Calu3 (cell line): ENCODE measurements at regions not wholly inside any gene's neighbourhood (a gene's known extent, or its start where the extent isn't known, plus 50 kb on each side); places are given as distances from the start of the nearest gene placed in this dataset.

Source experiments
- BruUV-seq: library from RNA; stranded (reverse); fragments of 400-500 nt; replicated peaks from 2 replicates; lab custom pipeline; 2021; lab: Mats Ljungman, UMichigan
- CTCF ChIA-PET: fragments of 300-600 bp; sonication (Branson Sonifier 250); formaldehyde crosslinking; loops from one replicate; lab custom pipeline; 2022; ENCODE audit warnings: antibody characterized with exemption; lab: Charles Lee
- DNase-seq: peaks from one replicate; pipeline ENCODE4 v3.0.0; 2022
- H3K27ac Mint-ChIP-seq: one replicate; pipeline ENCODE4 v1.8.0; 2022; ENCODE audit warnings: mixed read lengths; ENCODE audit not compliant: unreplicated experiment
- H3K27me3 Mint-ChIP-seq: one replicate; pipeline ENCODE4 v1.8.0; 2022; ENCODE audit warnings: mixed read lengths; ENCODE audit not compliant: unreplicated experiment
- H3K36me3 Mint-ChIP-seq: one replicate; pipeline ENCODE4 v1.8.0; 2022; ENCODE audit warnings: mild to moderate bottlenecking, moderate library complexity, mixed read lengths; ENCODE audit not compliant: insufficient read depth, unreplicated experiment
- H3K4me1 Mint-ChIP-seq: one replicate; pipeline ENCODE4 v1.8.0; 2022; ENCODE audit warnings: mild to moderate bottlenecking, low read depth, mixed read lengths; ENCODE audit not compliant: unreplicated experiment
- H3K4me3 Mint-ChIP-seq: one replicate; pipeline ENCODE4 v1.8.0; 2022; ENCODE audit warnings: mild to moderate bottlenecking, low read depth, moderate library complexity, mixed read lengths; ENCODE audit not compliant: unreplicated experiment
- H3K9me3 Mint-ChIP-seq: one replicate; pipeline ENCODE4 v1.8.0; 2022; ENCODE audit warnings: low read depth, mixed read lengths; ENCODE audit not compliant: unreplicated experiment
- intact Hi-C: fragments of 100-400 bp; cut with micrococcal nuclease; formaldehyde crosslinking; loops from one replicate; pipeline ENCODE4 v1.10.0; 2022; ENCODE audit not compliant: unreplicated experiment
- TF ChIP-seq, protein P1 (sequence below): fragments of 200-600 bp; IDR thresholded peaks from one replicate; pipeline ENCODE4 v1.8.0; 2022; ENCODE audit warnings: antibody characterized with exemption; ENCODE audit not compliant: unreplicated experiment

DNA sequence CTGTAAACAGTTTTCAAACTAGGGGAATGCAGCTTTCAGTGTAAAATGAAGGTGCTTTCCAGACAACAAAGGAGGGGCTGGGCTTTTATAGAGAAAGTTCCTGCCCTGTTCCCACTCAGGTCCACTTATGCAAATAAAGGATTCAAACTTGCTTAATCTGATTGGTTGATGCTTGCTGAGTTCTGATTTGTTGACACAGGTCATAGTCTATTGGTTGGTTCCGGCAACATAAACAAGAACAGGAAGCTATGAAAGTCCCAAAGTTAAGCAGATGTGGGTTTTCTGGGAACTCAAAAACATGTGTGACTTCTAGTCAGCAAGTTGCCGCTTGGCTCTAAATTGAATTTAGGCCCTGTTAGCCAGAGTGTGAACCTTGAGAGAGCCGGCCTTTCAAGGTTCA is 194.2 kb upstream of the SVIL start:
- TF ChIP-seq, protein P1, sequence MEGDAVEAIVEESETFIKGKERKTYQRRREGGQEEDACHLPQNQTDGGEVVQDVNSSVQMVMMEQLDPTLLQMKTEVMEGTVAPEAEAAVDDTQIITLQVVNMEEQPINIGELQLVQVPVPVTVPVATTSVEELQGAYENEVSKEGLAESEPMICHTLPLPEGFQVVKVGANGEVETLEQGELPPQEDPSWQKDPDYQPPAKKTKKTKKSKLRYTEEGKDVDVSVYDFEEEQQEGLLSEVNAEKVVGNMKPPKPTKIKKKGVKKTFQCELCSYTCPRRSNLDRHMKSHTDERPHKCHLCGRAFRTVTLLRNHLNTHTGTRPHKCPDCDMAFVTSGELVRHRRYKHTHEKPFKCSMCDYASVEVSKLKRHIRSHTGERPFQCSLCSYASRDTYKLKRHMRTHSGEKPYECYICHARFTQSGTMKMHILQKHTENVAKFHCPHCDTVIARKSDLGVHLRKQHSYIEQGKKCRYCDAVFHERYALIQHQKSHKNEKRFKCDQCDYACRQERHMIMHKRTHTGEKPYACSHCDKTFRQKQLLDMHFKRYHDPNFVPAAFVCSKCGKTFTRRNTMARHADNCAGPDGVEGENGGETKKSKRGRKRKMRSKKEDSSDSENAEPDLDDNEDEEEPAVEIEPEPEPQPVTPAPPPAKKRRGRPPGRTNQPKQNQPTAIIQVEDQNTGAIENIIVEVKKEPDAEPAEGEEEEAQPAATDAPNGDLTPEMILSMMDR, result no peak

DNA sequence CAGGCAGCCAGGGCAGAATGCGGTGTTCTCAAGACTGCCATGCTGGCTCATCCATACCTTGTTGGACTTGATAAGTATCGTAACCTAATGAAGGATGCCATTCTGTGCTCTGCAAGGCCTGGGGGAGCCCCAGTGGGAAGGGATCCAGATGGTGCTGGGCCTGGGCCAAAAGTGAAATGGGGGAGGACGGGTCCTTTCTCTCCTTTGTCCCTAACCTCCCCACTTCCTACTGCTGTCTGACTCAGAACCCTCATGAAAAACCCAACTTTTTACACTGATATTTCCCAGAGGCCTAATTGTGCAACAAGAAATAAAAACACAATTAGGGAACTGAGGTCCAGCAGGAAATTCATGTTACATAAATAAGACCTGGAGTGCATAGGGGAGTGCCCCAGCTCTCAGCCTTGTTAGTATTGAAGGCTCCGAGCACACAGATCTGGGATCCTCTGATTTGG is 193.7 kb upstream of the SVIL start:
- Mint-ChIP-seq H3K27me3 (no peaks in the 10 kb centered on the region), H3K27ac (no peak overlapping the region), H3K4me1 (peaks cover 18% of the 10 kb centered on the region), H3K9me3 (peaks cover 3% of the 10 kb centered on the region), H3K36me3 (no peaks in the 10 kb centered on the region), H3K4me3 (no peak overlapping the region)
- intact Hi-C loops, result no loop called here
- DNase-seq, result no peak
- BruUV-seq, result no TSS peak
- TF ChIP-seq, protein P1, result no peak
- CTCF ChIA-PET, result no interaction called here

More for the DNA sequence above, 194.2 kb upstream of the SVIL start:
- Mint-ChIP-seq H3K4me1 (peaks cover 18% of the 10 kb centered on the region), H3K36me3 (no peaks in the 10 kb centered on the region), H3K27ac (no peak overlapping the region), H3K4me3 (no peak overlapping the region), H3K9me3 (peaks cover 3% of the 10 kb centered on the region), H3K27me3 (no peaks in the 10 kb centered on the region)
- no peak for DNase-seq
- intact Hi-C loops, result no loop called here
- CTCF ChIA-PET, result no interaction called here
- BruUV-seq, result no TSS peak

DNA sequence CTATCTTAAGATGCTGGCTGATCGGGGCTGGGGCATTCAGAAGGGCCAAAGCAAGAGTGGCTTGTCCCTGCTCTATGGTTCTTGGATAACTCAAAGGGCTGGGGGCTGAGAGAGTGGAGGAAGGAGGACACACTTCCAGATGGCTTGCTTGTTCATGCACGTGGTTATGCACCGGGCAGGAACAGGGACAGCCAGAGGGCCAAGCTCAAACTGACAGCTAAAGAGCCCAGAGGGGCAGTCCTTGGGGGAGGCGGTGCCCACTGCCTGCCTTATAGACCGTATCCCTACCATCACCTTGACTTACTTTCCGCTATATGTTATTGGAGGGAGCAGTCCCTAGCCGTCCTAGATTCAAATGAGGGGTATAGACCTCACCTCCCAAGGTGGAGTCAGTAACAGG is 192.7 kb upstream of the SVIL start:
- no peak overlapping the region for H3K27ac Mint-ChIP-seq
- no peaks in the 10 kb centered on the region for H3K36me3 Mint-ChIP-seq
- H3K9me3 Mint-ChIP-seq, result peaks cover 3% of the 10 kb centered on the region
- peaks cover 18% of the 10 kb centered on the region for H3K4me1 Mint-ChIP-seq
- CTCF ChIA-PET, result interaction anchor here (0.6 kb wide), 1 partner anchor 113 kb away, joined by 5 read pairs; no protein-coding TSS in a partner anchor
- intact Hi-C loops, result no loop called here
- H3K27me3 Mint-ChIP-seq, result no peaks in the 10 kb centered on the region
- BruUV-seq, result no TSS peak
- no peak for DNase-seq
- no peak overlapping the region for H3K4me3 Mint-ChIP-seq
- TF ChIP-seq, protein P1, result no peak

DNA sequence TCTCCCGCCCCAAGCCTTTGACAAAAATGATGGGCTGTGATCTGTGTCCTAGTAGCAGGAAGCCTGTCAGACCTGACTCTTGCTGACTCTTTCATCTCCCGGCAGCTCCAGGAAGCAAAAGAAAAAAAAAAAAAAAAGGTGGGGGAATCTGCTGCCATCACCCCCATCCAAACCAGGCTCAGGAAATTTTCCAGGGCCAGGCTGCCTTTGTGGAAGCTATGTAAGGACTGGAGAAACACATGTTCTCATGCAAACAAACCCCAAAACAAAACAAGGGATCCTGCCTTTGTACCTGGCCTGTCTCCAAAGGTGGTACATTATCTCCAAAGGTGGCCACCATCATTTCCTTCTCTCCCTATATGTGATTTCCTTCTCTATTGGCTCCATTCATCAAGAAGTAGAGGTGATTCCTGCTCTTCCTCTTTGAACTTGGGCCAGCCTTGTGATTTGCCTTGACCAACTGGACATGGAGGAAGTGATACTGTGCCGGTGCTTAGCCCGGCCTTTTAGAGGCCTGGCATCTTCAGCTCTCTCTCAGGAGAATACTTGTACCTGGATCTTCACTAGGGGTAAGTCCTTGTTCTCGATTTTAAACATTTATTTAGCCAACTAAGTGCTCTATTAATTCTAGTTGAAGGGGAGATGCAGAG is 192.2 kb upstream of the SVIL start:
- no peak overlapping the region for H3K27ac Mint-ChIP-seq
- CTCF ChIA-PET, result interaction anchor here (0.6 to 1.7 kb wide), 3 partner anchors 11 to 1015 kb away, joined by 4 to 5 read pairs (median 4); no protein-coding TSS in a partner anchor
- H3K4me1 Mint-ChIP-seq, result peaks cover 18% of the 10 kb centered on the region
- intact Hi-C loops, result no loop called here
- DNase-seq, result no peak
- TF ChIP-seq, protein P1, result no peak
- H3K27me3 Mint-ChIP-seq, result no peaks in the 10 kb centered on the region
- no peaks in the 10 kb centered on the region for H3K36me3 Mint-ChIP-seq
- no peaks in the 10 kb centered on the region for H3K9me3 Mint-ChIP-seq
- H3K4me3 Mint-ChIP-seq, result no peak overlapping the region
- no TSS peak for BruUV-seq
